ENCODE measurements at regions not wholly inside any gene's neighbourhood (a gene's known extent, or its start where the extent isn't known, plus 50 kb on each side); places are given as distances from the start of the nearest gene placed in this dataset.

DNA sequence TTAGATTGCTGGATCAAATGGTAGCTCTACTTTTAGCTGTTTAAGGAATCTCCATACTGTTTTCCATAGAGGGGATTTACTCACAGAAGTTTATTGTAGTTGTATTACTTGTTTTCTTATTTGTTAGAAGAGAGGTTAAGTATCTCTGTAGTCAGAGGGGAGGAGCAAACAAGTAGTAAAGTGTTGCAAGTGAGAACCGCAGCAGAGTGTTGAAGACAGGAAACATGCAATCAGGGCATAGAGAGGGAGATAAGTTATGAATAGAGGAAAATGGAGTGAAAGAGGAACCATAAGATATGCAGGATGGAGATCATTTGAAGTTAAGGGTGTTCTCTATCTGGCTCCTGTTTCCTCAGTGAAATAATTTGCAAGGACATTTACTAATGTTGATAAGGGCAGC lies 331.4 kb upstream of the TMEM229A start:
- no peaks in the 10 kb centered on the region for H3K27me3 ChIP-seq
- no peaks in the 10 kb centered on the region for H3K36me3 ChIP-seq
- TF ChIP-seq, protein P1, sequence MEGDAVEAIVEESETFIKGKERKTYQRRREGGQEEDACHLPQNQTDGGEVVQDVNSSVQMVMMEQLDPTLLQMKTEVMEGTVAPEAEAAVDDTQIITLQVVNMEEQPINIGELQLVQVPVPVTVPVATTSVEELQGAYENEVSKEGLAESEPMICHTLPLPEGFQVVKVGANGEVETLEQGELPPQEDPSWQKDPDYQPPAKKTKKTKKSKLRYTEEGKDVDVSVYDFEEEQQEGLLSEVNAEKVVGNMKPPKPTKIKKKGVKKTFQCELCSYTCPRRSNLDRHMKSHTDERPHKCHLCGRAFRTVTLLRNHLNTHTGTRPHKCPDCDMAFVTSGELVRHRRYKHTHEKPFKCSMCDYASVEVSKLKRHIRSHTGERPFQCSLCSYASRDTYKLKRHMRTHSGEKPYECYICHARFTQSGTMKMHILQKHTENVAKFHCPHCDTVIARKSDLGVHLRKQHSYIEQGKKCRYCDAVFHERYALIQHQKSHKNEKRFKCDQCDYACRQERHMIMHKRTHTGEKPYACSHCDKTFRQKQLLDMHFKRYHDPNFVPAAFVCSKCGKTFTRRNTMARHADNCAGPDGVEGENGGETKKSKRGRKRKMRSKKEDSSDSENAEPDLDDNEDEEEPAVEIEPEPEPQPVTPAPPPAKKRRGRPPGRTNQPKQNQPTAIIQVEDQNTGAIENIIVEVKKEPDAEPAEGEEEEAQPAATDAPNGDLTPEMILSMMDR (IDR thresholded peaks at IDR 0.05 in 4 of 5, conservative IDR thresholded peaks at IDR 0.05 in 1 of 5), result no peak
- no peak for TF ChIP-seq POLR2A (IDR thresholded peaks at IDR 0.05)
- intact Hi-C loops (cut with DNase I; ENCODE audit: low total_unique reads) (no loop called here), in situ Hi-C loops (cut with MboI; ENCODE audit: low sequenced_read_pairs in 4 of 4) (no loop called here)
- no peak overlapping the region for H3K27ac ChIP-seq
- ATAC-seq (no peak), DNase-seq (no peak)
- no peaks in the 10 kb centered on the region for H3K4me1 ChIP-seq
- H3K4me3 ChIP-seq, result no peak overlapping the region
- no peaks in the 10 kb centered on the region for H3K9me3 ChIP-seq

DNA sequence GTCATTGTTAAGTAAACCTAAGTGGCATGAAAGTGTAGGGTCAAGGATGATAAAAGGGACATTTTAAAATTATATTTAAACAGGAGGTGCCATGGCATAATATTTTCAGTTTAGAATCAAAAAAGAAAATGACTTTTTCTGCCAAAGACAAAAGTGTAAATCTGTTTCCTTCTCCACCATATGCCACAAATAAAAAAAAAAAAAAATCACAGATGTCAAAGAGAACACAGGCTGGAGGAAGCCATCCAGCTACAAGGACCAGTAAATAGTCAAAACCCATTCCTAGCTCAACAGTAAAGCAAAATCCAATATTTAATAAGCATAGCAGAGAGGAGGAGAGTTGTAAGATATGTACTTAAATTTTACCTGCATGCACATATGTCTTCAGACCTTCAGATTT lies 321.3 kb upstream of the TMEM229A start:
- ATAC-seq, result no peak
- Histone ChIP-seq H3K9me3 (no peaks in the 10 kb centered on the region), H3K4me3 (no peak overlapping the region), H3K27me3 (no peaks in the 10 kb centered on the region), H3K27ac (no peak overlapping the region), H3K4me1 (no peaks in the 10 kb centered on the region), H3K36me3 (no peaks in the 10 kb centered on the region)
- in situ Hi-C loops (cut with MboI; ENCODE audit: low sequenced_read_pairs in 4 of 4), result no loop called here
- no peak for DNase-seq
- intact Hi-C loops (cut with DNase I; ENCODE audit: low total_unique reads), result no loop called here
- TF ChIP-seq POLR2A (IDR thresholded peaks at IDR 0.05), result no peak
- TF ChIP-seq, protein P1 (IDR thresholded peaks at IDR 0.05 in 4 of 5, conservative IDR thresholded peaks at IDR 0.05 in 1 of 5), result no peak

DNA sequence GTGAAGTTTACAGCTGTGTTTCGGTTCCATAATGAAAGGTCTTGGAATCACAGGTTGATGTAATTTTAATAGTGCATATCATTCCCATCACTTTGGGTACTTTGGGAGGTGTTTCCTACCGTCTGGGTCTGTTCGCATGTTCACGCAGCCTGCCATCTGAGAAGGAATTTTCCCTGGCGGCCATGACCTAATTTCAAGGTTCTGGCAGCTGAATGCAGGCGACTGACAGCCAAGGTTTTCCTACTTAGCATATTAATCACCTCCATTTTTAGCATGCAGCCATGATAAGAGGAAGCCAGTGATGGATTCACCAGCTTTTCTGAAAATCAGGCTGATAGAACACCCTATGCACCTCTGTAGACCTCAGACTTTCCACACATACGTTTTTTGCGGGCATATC lies 319.1 kb upstream of the TMEM229A start:
- ATAC-seq, result no peak
- Histone ChIP-seq H3K9me3 (no peaks in the 10 kb centered on the region), H3K4me1 (no peaks in the 10 kb centered on the region), H3K4me3 (no peak overlapping the region), H3K27me3 (no peaks in the 10 kb centered on the region), H3K36me3 (no peaks in the 10 kb centered on the region), H3K27ac (no peak overlapping the region)
- no peak for DNase-seq
- TF ChIP-seq POLR2A (IDR thresholded peaks at IDR 0.05), result no peak
- TF ChIP-seq, protein P1 (IDR thresholded peaks at IDR 0.05 in 4 of 5, conservative IDR thresholded peaks at IDR 0.05 in 1 of 5), result no peak
- in situ Hi-C loops (cut with MboI; ENCODE audit: low sequenced_read_pairs in 4 of 4), result no loop called here
- intact Hi-C loops (cut with DNase I; ENCODE audit: low total_unique reads), result no loop called here

- Histone ChIP-seq H3K4me1 (no peaks in the 10 kb centered on the region), H3K27ac (no peak overlapping the region), H3K27me3 (no peaks in the 10 kb centered on the region), H3K4me3 (no peak overlapping the region), H3K36me3 (no peaks in the 10 kb centered on the region), H3K9me3 (no peaks in the 10 kb centered on the region)
- in situ Hi-C loops (cut with MboI; ENCODE audit: low sequenced_read_pairs in 4 of 4) (no loop called here), intact Hi-C loops (cut with DNase I; ENCODE audit: low total_unique reads) (no loop called here)
- no peak for DNase-seq
- TF ChIP-seq, protein P1 (IDR thresholded peaks at IDR 0.05 in 4 of 5, conservative IDR thresholded peaks at IDR 0.05 in 1 of 5), result no peak
- TF ChIP-seq POLR2A (IDR thresholded peaks at IDR 0.05), result no peak
- ATAC-seq, result no peak
These were observed 316.6 kb upstream of the TMEM229A start for GRCh38 chr7:124349443-124349842.

GRCh38 chr7:124338861-124339260 lies 306.0 kb upstream of the TMEM229A start:
- no peak for TF ChIP-seq POLR2A (IDR thresholded peaks at IDR 0.05)
- TF ChIP-seq, protein P1 (IDR thresholded peaks at IDR 0.05 in 4 of 5, conservative IDR thresholded peaks at IDR 0.05 in 1 of 5), result no peak
- ATAC-seq, result no peak
- H3K36me3 ChIP-seq, result no peaks in the 10 kb centered on the region
- no peaks in the 10 kb centered on the region for H3K9me3 ChIP-seq
- intact Hi-C loops (cut with DNase I; ENCODE audit: low total_unique reads), result no loop called here
- H3K4me3 ChIP-seq, result no peak overlapping the region
- H3K27ac ChIP-seq, result no peak overlapping the region
- H3K4me1 ChIP-seq, result no peaks in the 10 kb centered on the region
- no peak for DNase-seq
- in situ Hi-C loops (cut with MboI; ENCODE audit: low sequenced_read_pairs in 4 of 4), result no loop called here
- no peaks in the 10 kb centered on the region for H3K27me3 ChIP-seq
